ENCODE measurements at regions not wholly inside any gene's neighbourhood (a gene's known extent, or its start where the extent isn't known, plus 50 kb on each side); places are given as distances from the start of the nearest gene placed in this dataset.

- CTCF ChIA-PET, result no interaction called here
- H3K27me3 Mint-ChIP-seq, result no peaks in the 10 kb centered on the region
- no peaks in the 10 kb centered on the region for H3K4me1 Mint-ChIP-seq
- DNase-seq, result no peak
- H3K27ac Mint-ChIP-seq, result no peak overlapping the region
- ATAC-seq, result no peak
- H3K4me3 Mint-ChIP-seq, result no peak overlapping the region
- H3K9me3 Mint-ChIP-seq (ENCODE audit: low read depth), result peaks cover 12% of the 10 kb centered on the region
- H3K36me3 Mint-ChIP-seq, result no peaks in the 10 kb centered on the region
These were observed 786.0 kb upstream of the GRM7 start for GRCh38 chr3:6074952-6075351.

GRCh38 chr3:6078436-6078835 lies 782.5 kb upstream of the GRM7 start:
- no peaks in the 10 kb centered on the region for H3K27me3 Mint-ChIP-seq
- H3K9me3 Mint-ChIP-seq (ENCODE audit: low read depth), result peaks cover 12% of the 10 kb centered on the region
- no peaks in the 10 kb centered on the region for H3K4me1 Mint-ChIP-seq
- no peak for ATAC-seq
- no peak overlapping the region for H3K4me3 Mint-ChIP-seq
- DNase-seq, result no peak
- H3K27ac Mint-ChIP-seq, result no peak overlapping the region
- CTCF ChIA-PET, result no interaction called here
- H3K36me3 Mint-ChIP-seq, result no peaks in the 10 kb centered on the region

- DNase-seq (no peak), ATAC-seq (no peak)
- Mint-ChIP-seq H3K27ac (no peak overlapping the region), H3K9me3 (ENCODE audit: low read depth) (peaks cover 15% of the 10 kb centered on the region), H3K27me3 (no peaks in the 10 kb centered on the region), H3K4me3 (no peak overlapping the region), H3K36me3 (no peaks in the 10 kb centered on the region), H3K4me1 (no peaks in the 10 kb centered on the region)
- CTCF ChIA-PET, result no interaction called here
These were observed 781.9 kb upstream of the GRM7 start for GRCh38 chr3:6079011-6079410.

GRCh38 chr3:6079561-6080179 lies 781.2 kb upstream of the GRM7 start:
- no peak for DNase-seq
- CTCF ChIA-PET, result no interaction called here

GRCh38 chr3:6088433-6088832 lies 772.5 kb upstream of the GRM7 start:
- CTCF ChIA-PET, result no interaction called here
- no peak overlapping the region for H3K27ac Mint-ChIP-seq
- no peak overlapping the region for H3K4me3 Mint-ChIP-seq
- no peaks in the 10 kb centered on the region for H3K27me3 Mint-ChIP-seq
- DNase-seq (no peak), ATAC-seq (no peak)
- peaks cover 7% of the 10 kb centered on the region for H3K9me3 Mint-ChIP-seq (ENCODE audit: low read depth)
- no peaks in the 10 kb centered on the region for H3K4me1 Mint-ChIP-seq
- no peaks in the 10 kb centered on the region for H3K36me3 Mint-ChIP-seq

More at GRCh38 chr3:6079561-6080179, 781.2 kb upstream of the GRM7 start:
- Mint-ChIP-seq H3K9me3 (ENCODE audit: low read depth) (peaks cover 12% of the 10 kb centered on the region), H3K4me3 (no peak overlapping the region), H3K27me3 (no peaks in the 10 kb centered on the region), H3K36me3 (no peaks in the 10 kb centered on the region), H3K27ac (no peak overlapping the region), H3K4me1 (no peaks in the 10 kb centered on the region)
- ATAC-seq, result no peak

- Mint-ChIP-seq H3K4me1 (no peaks in the 10 kb centered on the region), H3K27ac (no peak overlapping the region), H3K4me3 (no peak overlapping the region), H3K9me3 (ENCODE audit: low read depth) (peaks cover 4% of the 10 kb centered on the region), H3K27me3 (no peaks in the 10 kb centered on the region), H3K36me3 (no peaks in the 10 kb centered on the region)
- no peak for ATAC-seq
- CTCF ChIA-PET, result no interaction called here
- no peak for DNase-seq
These were observed 771.1 kb upstream of the GRM7 start for GRCh38 chr3:6089780-6090179.

- no peak overlapping the region for H3K4me3 Mint-ChIP-seq
- peaks cover 4% of the 10 kb centered on the region for H3K9me3 Mint-ChIP-seq (ENCODE audit: low read depth)
- DNase-seq (no peak), ATAC-seq (no peak)
- no peaks in the 10 kb centered on the region for H3K4me1 Mint-ChIP-seq
- H3K27ac Mint-ChIP-seq, result no peak overlapping the region
- no peaks in the 10 kb centered on the region for H3K27me3 Mint-ChIP-seq
- H3K36me3 Mint-ChIP-seq, result no peaks in the 10 kb centered on the region
- CTCF ChIA-PET, result no interaction called here
These were observed 769.7 kb upstream of the GRM7 start for GRCh38 chr3:6091262-6091661.

- Mint-ChIP-seq H3K4me1 (no peaks in the 10 kb centered on the region), H3K27ac (no peak overlapping the region), H3K36me3 (no peaks in the 10 kb centered on the region), H3K4me3 (no peak overlapping the region), H3K9me3 (ENCODE audit: low read depth) (peaks cover 4% of the 10 kb centered on the region), H3K27me3 (no peaks in the 10 kb centered on the region)
- no peak for ATAC-seq
- no peak for DNase-seq
- CTCF ChIA-PET, result no interaction called here
These were observed 765.9 kb upstream of the GRM7 start for GRCh38 chr3:6095006-6095405.

- ATAC-seq, result no peak
- Mint-ChIP-seq H3K27me3 (no peaks in the 10 kb centered on the region), H3K27ac (no peak overlapping the region)
These were observed 763.9 kb upstream of the GRM7 start for GRCh38 chr3:6097021-6097420.

GRCh38 chr3:6097556-6097955 lies 763.4 kb upstream of the GRM7 start:
- DNase-seq (no peak), ATAC-seq (no peak)
- no peaks in the 10 kb centered on the region for H3K4me1 Mint-ChIP-seq
- H3K27ac Mint-ChIP-seq, result no peak overlapping the region
- H3K27me3 Mint-ChIP-seq, result no peaks in the 10 kb centered on the region
- no peaks in the 10 kb centered on the region for H3K36me3 Mint-ChIP-seq
- H3K4me3 Mint-ChIP-seq, result no peak overlapping the region
- H3K9me3 Mint-ChIP-seq (ENCODE audit: low read depth), result peaks cover 7% of the 10 kb centered on the region
- CTCF ChIA-PET, result no interaction called here

More at GRCh38 chr3:6097021-6097420, 763.9 kb upstream of the GRM7 start:
- Mint-ChIP-seq H3K36me3 (no peaks in the 10 kb centered on the region), H3K4me1 (no peaks in the 10 kb centered on the region), H3K4me3 (no peak overlapping the region), H3K9me3 (ENCODE audit: low read depth) (peaks cover 7% of the 10 kb centered on the region)
- CTCF ChIA-PET, result no interaction called here
- no peak for DNase-seq

GRCh38 chr3:6098516-6099157 lies 762.3 kb upstream of the GRM7 start:
- H3K36me3 Mint-ChIP-seq, result no peaks in the 10 kb centered on the region
- DNase-seq (no peak), ATAC-seq (no peak)
- H3K27me3 Mint-ChIP-seq, result no peaks in the 10 kb centered on the region
- CTCF ChIA-PET, result no interaction called here
- H3K4me3 Mint-ChIP-seq, result no peak overlapping the region
- no peaks in the 10 kb centered on the region for H3K4me1 Mint-ChIP-seq
- peaks cover 2% of the 10 kb centered on the region for H3K9me3 Mint-ChIP-seq (ENCODE audit: low read depth)
- no peak overlapping the region for H3K27ac Mint-ChIP-seq

GRCh38 chr3:6099458-6100075 lies 761.3 kb upstream of the GRM7 start:
- DNase-seq (no peak), ATAC-seq (no peak)
- Mint-ChIP-seq H3K27ac (no peak overlapping the region), H3K36me3 (no peaks in the 10 kb centered on the region), H3K27me3 (no peaks in the 10 kb centered on the region), H3K9me3 (ENCODE audit: low read depth) (peaks cover 2% of the 10 kb centered on the region), H3K4me1 (no peaks in the 10 kb centered on the region), H3K4me3 (no peak overlapping the region)
- CTCF ChIA-PET, result no interaction called here

- DNase-seq (no peak), ATAC-seq (no peak)
- H3K4me1 Mint-ChIP-seq, result no peaks in the 10 kb centered on the region
- H3K4me3 Mint-ChIP-seq, result no peak overlapping the region
- no peaks in the 10 kb centered on the region for H3K27me3 Mint-ChIP-seq
- CTCF ChIA-PET, result no interaction called here
- peaks cover 5% of the 10 kb centered on the region for H3K9me3 Mint-ChIP-seq (ENCODE audit: low read depth)
- no peak overlapping the region for H3K27ac Mint-ChIP-seq
- H3K36me3 Mint-ChIP-seq, result no peaks in the 10 kb centered on the region
These were observed 755.7 kb upstream of the GRM7 start for GRCh38 chr3:6105187-6105586.

GRCh38 chr3:6108957-6109356 lies 752.0 kb upstream of the GRM7 start:
- H3K4me3 Mint-ChIP-seq, result no peak overlapping the region
- no peak for DNase-seq
- H3K27me3 Mint-ChIP-seq, result no peaks in the 10 kb centered on the region
- CTCF ChIA-PET, result no interaction called here
- peaks cover 5% of the 10 kb centered on the region for H3K9me3 Mint-ChIP-seq (ENCODE audit: low read depth)
- ATAC-seq, result no peak
- no peaks in the 10 kb centered on the region for H3K4me1 Mint-ChIP-seq
- H3K36me3 Mint-ChIP-seq, result no peaks in the 10 kb centered on the region
- H3K27ac Mint-ChIP-seq, result no peak overlapping the region

Data from activated CD8-positive, alpha-beta memory T cell treated with anti-CD3 and anti-CD28 coated beads, Interleukin-2, amount 10 ng/mL, durations not matched to agents 7 days and 5 days (primary cell).